ENCODE measurements at regions not wholly inside any gene's neighbourhood (a gene's known extent, or its start where the extent isn't known, plus 50 kb on each side); places are given as distances from the start of the nearest gene placed in this dataset.

DNA sequence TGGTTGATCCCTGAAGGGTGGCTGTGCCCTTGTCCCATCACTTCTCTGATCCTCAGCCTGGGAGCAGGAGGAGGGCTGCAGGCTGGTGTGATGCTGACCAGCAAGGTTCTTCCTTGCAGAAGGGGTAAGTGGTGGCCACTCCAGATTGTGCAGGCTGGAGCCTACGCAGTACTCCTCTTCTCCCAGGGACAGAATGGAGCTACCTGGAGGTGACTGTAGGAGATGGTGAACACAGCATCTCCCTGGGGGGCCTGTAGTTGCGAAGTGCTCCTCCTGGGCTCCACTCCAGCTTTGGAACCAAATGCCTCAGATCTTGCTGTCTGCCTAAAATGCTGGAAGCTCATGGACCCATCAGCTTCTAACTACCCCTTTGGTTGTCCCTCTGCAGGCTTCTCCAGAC is 323.6 kb upstream of the PODXL start:
- TF ChIP-seq, protein P1, sequence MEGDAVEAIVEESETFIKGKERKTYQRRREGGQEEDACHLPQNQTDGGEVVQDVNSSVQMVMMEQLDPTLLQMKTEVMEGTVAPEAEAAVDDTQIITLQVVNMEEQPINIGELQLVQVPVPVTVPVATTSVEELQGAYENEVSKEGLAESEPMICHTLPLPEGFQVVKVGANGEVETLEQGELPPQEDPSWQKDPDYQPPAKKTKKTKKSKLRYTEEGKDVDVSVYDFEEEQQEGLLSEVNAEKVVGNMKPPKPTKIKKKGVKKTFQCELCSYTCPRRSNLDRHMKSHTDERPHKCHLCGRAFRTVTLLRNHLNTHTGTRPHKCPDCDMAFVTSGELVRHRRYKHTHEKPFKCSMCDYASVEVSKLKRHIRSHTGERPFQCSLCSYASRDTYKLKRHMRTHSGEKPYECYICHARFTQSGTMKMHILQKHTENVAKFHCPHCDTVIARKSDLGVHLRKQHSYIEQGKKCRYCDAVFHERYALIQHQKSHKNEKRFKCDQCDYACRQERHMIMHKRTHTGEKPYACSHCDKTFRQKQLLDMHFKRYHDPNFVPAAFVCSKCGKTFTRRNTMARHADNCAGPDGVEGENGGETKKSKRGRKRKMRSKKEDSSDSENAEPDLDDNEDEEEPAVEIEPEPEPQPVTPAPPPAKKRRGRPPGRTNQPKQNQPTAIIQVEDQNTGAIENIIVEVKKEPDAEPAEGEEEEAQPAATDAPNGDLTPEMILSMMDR (IDR thresholded peaks at IDR 0.05): no peak
- no peak for TF ChIP-seq POLR2AphosphoS5 (IDR thresholded peaks at IDR 0.05)

Data from gastroesophageal sphincter (tissue), 3 donors.